HepG2 (cell line): ENCODE measurements at regions not wholly inside any gene's neighbourhood (a gene's known extent, or its start where the extent isn't known, plus 50 kb on each side); places are given as distances from the start of the nearest gene placed in this dataset.

Experiments
- ATAC-seq: fragments of 200-7000 bp; cut with Tn5 transposase; 3 replicates; pipeline ENCODE4 v1.9.1; 2020; ENCODE audit warnings: mild to moderate bottlenecking, moderate library complexity
- BruUV-seq: library from RNA; stranded (reverse); fragments of 400-500 nt; replicated peaks from 2 replicates; lab custom pipeline; 2021; lab: Mats Ljungman, UMichigan
- CTCF ChIA-PET: fragments of 300-600 bp; formaldehyde crosslinking; extraction: SDS; loops from one replicate; lab custom pipeline; 2021; ENCODE audit warnings: low total read pairs, inconsistent platforms, low intra/inter-chr PET ratio; lab: Yijun Ruan, JAX
- POLR2A ChIA-PET: fragments of 350-600 bp; sonication (Branson Sonifier 250); formaldehyde crosslinking; loops from one replicate; lab custom pipeline; 2020; ENCODE audit warnings: antibody characterized with exemption, inconsistent platforms; lab: Yijun Ruan, JAX
- DNase-seq: peaks from one replicate; pipeline ENCODE4 v3.0.0-alpha.2; 2015; ENCODE audit warnings: low spot score
- FAIRE-seq: peaks from 3 replicates; lab custom pipeline; 2011; peaks lifted over from hg19 to GRCh38; lab: Jason Lieb, UNC
- H2AFZ ChIP-seq: one replicate; pipeline ENCODE4 v1.6.1; 2011; ENCODE audit warnings: low read length, inconsistent platforms
- H3K27ac ChIP-seq: fragments of 300-600 bp; 3 replicates; pipeline ENCODE4 v1.8.0; 2011; ENCODE audit warnings: mixed run types, mild to moderate bottlenecking, mixed read lengths, low read length, inconsistent platforms; ENCODE audit not compliant: insufficient read depth; ENCODE audit errors: extremely low read length
- H3K27me3 ChIP-seq, 2 experiments: fragments of 200-600 bp in 1 of 2; 2 replicates in 1 of 2; 3 replicates in 1 of 2; pipeline versions ENCODE4 v1.6.0 to v1.8.0; 2011; ENCODE audit warnings: low read length in 2 of 2, mild to moderate bottlenecking in 2 of 2, moderate library complexity in 2 of 2, inconsistent platforms in 1 of 2; ENCODE audit not compliant: insufficient read depth in 2 of 2, control insufficient read depth in 1 of 2
- H3K36me3 ChIP-seq, 2 experiments: fragments of 200-600 bp in 1 of 2; replicated peaks in 1 of 2; 2 replicates in 1 of 2; 3 replicates in 1 of 2; pipeline versions ENCODE4 v1.5.1 to v1.8.0; 2011; ENCODE audit warnings: low read length in 2 of 2, inconsistent platforms in 1 of 2; ENCODE audit not compliant: insufficient read depth in 2 of 2, control insufficient read depth in 1 of 2
- H3K4me1 ChIP-seq: 2 replicates; pipeline ENCODE4 v1.5.1; 2012; ENCODE audit warnings: low read length, inconsistent platforms; ENCODE audit not compliant: insufficient read depth
- H3K4me2 ChIP-seq: 2 replicates; pipeline ENCODE4 v1.6.0; 2011; ENCODE audit warnings: low read depth, low read length, inconsistent platforms
- H3K4me3 ChIP-seq, 3 experiments: fragments of 200-600 bp in 1 of 3; sonication (generic), shearing (Covaris generic) in 1 of 3; replicated peaks in 1 of 3; 2 replicates each; pipeline ENCODE4 v1.5.1; 2011 to 2016; ENCODE audit warnings: low read length in 3 of 3, inconsistent platforms in 2 of 3, low read depth in 2 of 3, mild to moderate bottlenecking in 2 of 3, control low read depth in 1 of 3, mixed read lengths in 1 of 3; ENCODE audit not compliant: insufficient read depth in 1 of 3
- H3K79me2 ChIP-seq: one replicate; pipeline ENCODE4 v1.6.1; 2011; ENCODE audit warnings: low read length, inconsistent platforms; ENCODE audit not compliant: insufficient read depth
- H3K9ac ChIP-seq: 2 replicates; pipeline ENCODE4 v1.6.0; 2011; ENCODE audit warnings: mild to moderate bottlenecking, low read depth, low read length, inconsistent platforms; ENCODE audit not compliant: insufficient read depth
- H3K9me3 ChIP-seq: 2 replicates; pipeline ENCODE4 v1.5.1; 2012; ENCODE audit warnings: mild to moderate bottlenecking, low read length
- H4K20me1 ChIP-seq: 2 replicates; pipeline ENCODE4 v1.6.0; 2011; ENCODE audit warnings: inconsistent platforms, mild to moderate bottlenecking, low read length, moderate library complexity; ENCODE audit not compliant: insufficient read depth
- ETV5 ChIP-seq: IDR thresholded peaks from 2 replicates; pipeline ENCODE4 v1.6.1; 2018; ENCODE audit warnings: missing biosample characterization, missing genetic modification reagents, inconsistent platforms, borderline replicate concordance
- HNRNPLL ChIP-seq: fragments of 200-400 bp; formaldehyde crosslinking; IDR thresholded peaks from 2 replicates; pipeline ENCODE4 v1.6.1; 2017; ENCODE audit warnings: mild to moderate bottlenecking, low read depth, low read length; ENCODE audit not compliant: poor library complexity, severe bottlenecking
- HOXA7 ChIP-seq: sonication (generic); formaldehyde crosslinking; IDR thresholded peaks from 2 replicates; pipeline ENCODE4 v1.8.1; 2022; ENCODE audit warnings: mild to moderate bottlenecking, missing genetic modification reagents, moderate library complexity
- MAFF ChIP-seq: IDR thresholded peaks from 2 replicates; pipeline ENCODE4 v1.6.1; 2011; ENCODE audit warnings: low read depth, low read length, improper control_type of control experiment
- MAFK ChIP-seq, 2 experiments: IDR thresholded peaks in 1 of 2; conservative IDR thresholded peaks in 1 of 2; 2 replicates each; pipeline ENCODE4 v1.6.1; 2011; ENCODE audit warnings: improper control_type of control experiment in 2 of 2, low read length in 2 of 2
- PBX3 ChIP-seq: sonication (generic); formaldehyde crosslinking; IDR thresholded peaks from 2 replicates; pipeline ENCODE4 v1.8.1; 2023; ENCODE audit warnings: missing genetic modification reagents, inconsistent platforms, borderline replicate concordance
- PRMT3 ChIP-seq: sonication (generic); formaldehyde crosslinking; IDR thresholded peaks from 2 replicates; pipeline ENCODE4 v1.8.1; 2022; ENCODE audit warnings: low read depth, mild to moderate bottlenecking, moderate library complexity, missing genetic modification reagents, borderline replicate concordance
- SIN3B ChIP-seq: fragments of 150-350 bp; IDR thresholded peaks from 2 replicates; pipeline ENCODE4 v1.6.1; 2014; ENCODE audit warnings: low read length
- ZBTB1 ChIP-seq: sonication (generic); formaldehyde crosslinking; IDR thresholded peaks from 2 replicates; pipeline ENCODE4 v1.4.0; 2020; ENCODE audit warnings: missing genetic modification reagents, borderline replicate concordance
- ZKSCAN8 ChIP-seq: IDR thresholded peaks from 2 replicates; pipeline ENCODE4 v1.6.1; 2016; ENCODE audit warnings: borderline replicate concordance, missing genetic modification reagents, missing compliant biosample characterization
- ZNF691 ChIP-seq: sonication (generic); formaldehyde crosslinking; IDR thresholded peaks from 2 replicates; pipeline ENCODE4 v1.4.0; 2020; ENCODE audit warnings: missing genetic modification reagents, low read depth, mild to moderate bottlenecking, borderline replicate concordance
- ZNF7 ChIP-seq: IDR thresholded peaks from 2 replicates; pipeline ENCODE4 v1.6.1; 2016; ENCODE audit warnings: missing biosample characterization, missing genetic modification reagents
- ZNF710 ChIP-seq: sonication (generic); formaldehyde crosslinking; IDR thresholded peaks from 2 replicates; pipeline ENCODE4 v1.5.0; 2020; ENCODE audit warnings: mild to moderate bottlenecking, missing genetic modification reagents, borderline replicate concordance
- ZNF878 ChIP-seq: sonication (generic); formaldehyde crosslinking; IDR thresholded peaks from 2 replicates; pipeline ENCODE4 v1.8.1; 2023; ENCODE audit warnings: mild to moderate bottlenecking, missing genetic modification reagents, moderate library complexity
- WGBS: methylation state at CpG from one replicate; pipeline ENCODE4 v1.1.6; 2017; ENCODE audit warnings: low lambda C conversion rate; 5-methylcytosine and 5-hydroxymethylcytosine counted together
- in situ Hi-C: cut with HindIII; loops from 2 replicates; pipeline ENCODE4 v1.10.0; 2017; ENCODE audit warnings: low pct_unique_long_range_greater_than_20kb; ENCODE audit not compliant: extremely low pct_ligation_motif_present
- intact Hi-C: fragments of 100-400 bp; cut with micrococcal nuclease; formaldehyde crosslinking; loops from one replicate; pipeline ENCODE4 v1.10.0; 2022; ENCODE audit not compliant: unreplicated experiment

- no peaks in the 10 kb centered on the region for H3K4me1 ChIP-seq
- no peak overlapping the region for H3K4me3 ChIP-seq
- no peaks in the 10 kb centered on the region for H4K20me1 ChIP-seq
- H3K27ac ChIP-seq: no peak overlapping the region
- no peaks in the 10 kb centered on the region for H3K9me3 ChIP-seq
- ChIA-PET POLR2A (no interaction called here), CTCF (no interaction called here)
- no peak overlapping the region for H3K4me2 ChIP-seq
- no peak overlapping the region for H3K9ac ChIP-seq
- in situ Hi-C loops: no loop called here
- no peak for ATAC-seq
- FAIRE-seq: no peak
- BruUV-seq: no TSS peak
- intact Hi-C loops: no loop called here
- TF ChIP-seq HNRNPLL: no peak
- no peak for TF ChIP-seq ZNF878
- no peak for TF ChIP-seq ZNF710 (CRISPR knock-in tag)
- TF ChIP-seq ZNF7 (CRISPR knock-in tag): no peak
- TF ChIP-seq ZNF691: no peak
- no peak for TF ChIP-seq ZKSCAN8 (CRISPR knock-in tag)
- H2AFZ ChIP-seq: no peak overlapping the region
- no peak for DNase-seq
- H3K27me3 ChIP-seq: no peaks in the 10 kb centered on the region
- 15% methylated on average over 3 of the region's 3 CpGs for WGBS
- no peaks in the 10 kb centered on the region for H3K79me2 ChIP-seq
- H3K36me3 ChIP-seq: no peaks in the 10 kb centered on the region
These were observed 106.6 kb upstream of the KCNN2 start for GRCh38 chr5:114255260-114255659.

- intact Hi-C loops (no loop called here), in situ Hi-C loops (no loop called here)
- no peaks in the 10 kb centered on the region for H3K9me3 ChIP-seq
- no peaks in the 10 kb centered on the region for H4K20me1 ChIP-seq
- no peak overlapping the region for H3K9ac ChIP-seq
- H3K36me3 ChIP-seq: no peaks in the 10 kb centered on the region
- 4% methylated on average over 3 of the region's 3 CpGs for WGBS
- DNase-seq: no peak
- H3K4me2 ChIP-seq: no peak overlapping the region
- H3K27me3 ChIP-seq: no peaks in the 10 kb centered on the region
- ChIA-PET CTCF (no interaction called here), POLR2A (no interaction called here)
- TF ChIP-seq MAFF: peak; percentile 68
- TF ChIP-seq PBX3 (CRISPR knock-in tag): no peak
- no peak for TF ChIP-seq SIN3B
- peak; percentile 64 to 84 for TF ChIP-seq MAFK (conservative IDR thresholded peaks at IDR 0.05 in 1 of 2, IDR thresholded peaks at IDR 0.05 in 1 of 2; ENCODE audit: low read length in 2 of 2)
- no peak for TF ChIP-seq PRMT3 (CRISPR knock-in tag)
- no peak for TF ChIP-seq ETV5
- no peak for TF ChIP-seq HOXA7
- no peak for TF ChIP-seq ZBTB1 (CRISPR knock-in tag)
- no peak for FAIRE-seq
- no peak overlapping the region for H2AFZ ChIP-seq
- no TSS peak for BruUV-seq
- H3K4me3 ChIP-seq: no peak overlapping the region
- no peaks in the 10 kb centered on the region for H3K4me1 ChIP-seq
- H3K79me2 ChIP-seq: no peaks in the 10 kb centered on the region
- H3K27ac ChIP-seq: no peak overlapping the region
- ATAC-seq: no peak
These were observed 99.9 kb upstream of the KCNN2 start for GRCh38 chr5:114261989-114262388.
